NCI-H748 treated with DMSO at 0.1 percent for 48 hours (cell line): ENCODE measurements at regions not wholly inside any gene's neighbourhood (a gene's known extent, or its start where the extent isn't known, plus 50 kb on each side); places are given as distances from the start of the nearest gene placed in this dataset.

Source experiments
- DNase-seq: peaks from one replicate; lab custom pipeline; 2025; lab: John Stamatoyannopoulos, UW

DNA sequence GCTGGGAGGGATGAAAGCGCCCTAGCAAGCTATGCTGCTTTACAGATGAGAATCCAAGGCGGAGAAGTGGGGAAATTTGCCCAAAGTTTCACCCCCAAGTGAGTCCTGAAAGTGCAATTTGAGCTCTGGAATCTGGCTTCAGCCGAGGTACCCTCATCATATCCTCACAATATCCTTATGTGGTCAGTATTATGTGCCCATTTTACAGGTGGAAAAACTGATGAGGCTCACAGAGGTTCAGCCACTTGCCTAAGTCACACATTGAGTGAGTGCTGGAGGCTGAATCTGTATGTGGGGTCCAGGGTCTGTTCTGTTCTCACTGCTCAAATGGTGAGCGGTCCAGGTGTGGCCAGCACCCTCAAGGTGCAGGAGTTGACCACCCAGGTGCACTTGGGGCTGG, 85.3 kb downstream of the MATN1 start:
- no peak for DNase-seq

DNA sequence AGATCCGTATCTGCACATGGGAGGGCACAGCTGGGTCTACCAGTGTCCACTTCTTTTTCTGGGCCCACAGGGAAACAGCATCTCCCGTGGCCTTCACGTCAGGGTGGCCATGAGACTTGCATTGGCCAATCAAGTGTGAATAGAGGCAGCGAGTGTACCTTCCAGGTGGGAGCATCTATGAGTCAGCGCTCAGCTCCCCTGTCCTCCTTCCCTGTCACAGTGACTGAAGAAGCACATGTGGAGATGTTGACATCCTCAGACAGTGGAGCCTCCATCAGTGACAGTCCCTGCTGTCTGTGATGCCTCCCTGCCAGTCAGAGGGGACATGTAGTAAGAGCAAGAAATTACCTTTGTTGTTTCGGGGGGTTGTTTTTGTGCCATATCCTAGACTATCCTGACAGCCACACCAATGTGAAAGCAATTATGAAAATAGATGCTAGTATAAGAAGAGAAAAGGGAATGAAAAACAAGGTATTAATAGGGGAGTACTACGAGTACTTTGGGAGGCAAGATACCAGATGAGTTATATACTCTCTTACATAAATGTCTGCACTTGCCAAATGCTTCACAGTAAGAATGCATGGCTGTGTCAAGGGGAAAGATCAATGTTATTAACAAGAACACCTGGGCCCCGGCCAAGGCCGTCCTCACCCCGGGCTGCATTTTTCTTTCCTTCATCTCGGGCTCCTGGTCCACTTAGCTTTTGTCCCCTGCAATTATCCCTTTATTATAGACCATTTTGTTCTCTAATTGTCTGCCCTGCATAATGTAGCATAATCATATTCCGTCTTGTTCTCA, 86.0 kb downstream of the MATN1 start:
- no peak for DNase-seq

- DNase-seq = no peak
These were observed 86.8 kb downstream of the MATN1 start for GRCh38 chr1:30636621-30637020.

DNA sequence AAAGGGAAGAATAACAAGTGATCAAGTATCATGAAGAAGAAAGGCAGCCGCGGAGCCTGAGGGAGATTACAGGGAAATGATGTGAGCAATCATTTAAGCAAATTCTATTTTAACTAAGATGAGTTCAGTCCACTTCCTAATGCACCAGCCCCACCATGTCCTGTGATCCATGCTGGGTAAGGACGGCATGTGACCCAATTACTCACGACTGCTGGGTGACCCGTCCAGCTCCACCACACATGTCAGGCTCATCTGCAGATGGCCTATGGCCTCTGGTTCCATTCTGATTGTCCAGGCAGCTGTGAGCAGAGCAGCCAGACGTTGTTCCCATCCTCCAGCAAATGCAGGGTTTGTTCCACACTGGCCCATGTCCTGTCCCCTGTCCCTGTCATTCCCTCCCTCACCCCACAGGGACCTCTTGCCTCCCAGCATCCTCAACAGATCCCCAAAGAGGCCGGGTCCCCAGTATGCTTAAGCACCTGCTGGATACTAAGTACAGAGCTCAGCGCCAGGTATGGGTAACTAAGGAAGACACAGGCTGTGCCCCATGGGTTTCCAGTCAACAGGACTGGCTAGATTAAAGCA, 87.9 kb downstream of the MATN1 start:
- no peak for DNase-seq

GRCh38 chr1:30634507-30634906, 88.9 kb downstream of the MATN1 start:
- DNase-seq = no peak

- no peak for DNase-seq
These were observed 90.1 kb downstream of the MATN1 start for GRCh38 chr1:30633294-30633693.

DNA sequence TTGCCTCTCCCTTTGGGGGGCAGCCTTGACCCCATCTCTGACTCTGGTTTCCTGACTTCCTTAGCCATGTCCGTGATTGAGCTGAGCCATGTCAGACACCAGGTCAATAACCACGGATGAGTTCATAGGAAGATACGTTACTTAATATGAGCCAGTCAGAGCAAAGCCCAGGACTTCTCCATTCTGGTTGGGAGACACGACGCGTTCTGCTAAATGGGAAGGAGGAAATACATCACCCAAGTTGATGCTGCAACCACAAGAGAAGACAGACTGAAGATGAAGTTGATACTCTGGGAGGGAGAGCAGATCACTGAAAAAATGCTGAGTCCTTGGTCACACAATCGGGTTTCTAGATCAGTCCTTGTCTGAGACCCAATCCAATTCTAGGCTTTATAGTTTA, 90.9 kb downstream of the MATN1 start:
- DNase-seq = no peak

GRCh38 chr1:30631700-30632099, 91.7 kb downstream of the MATN1 start:
- DNase-seq = no peak

DNA sequence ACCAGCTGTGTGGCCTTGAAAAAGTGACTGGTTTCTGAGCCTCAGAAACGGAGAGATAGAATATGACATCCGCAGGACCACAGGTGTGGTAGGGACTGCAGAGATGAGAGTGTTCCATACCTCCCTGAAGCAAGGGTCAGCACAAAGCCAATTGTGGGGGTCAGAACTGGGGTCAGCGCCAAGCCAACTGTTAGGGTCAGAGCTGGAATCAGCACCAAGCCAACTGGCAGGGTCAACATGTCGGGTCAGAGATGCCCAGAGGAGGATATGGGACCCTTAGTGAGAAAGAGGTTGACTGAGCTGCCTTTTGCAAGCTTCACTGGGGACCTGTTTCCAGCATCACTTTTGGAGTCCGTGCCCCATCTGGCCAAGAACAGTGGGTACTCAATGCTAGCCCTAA, 93.9 kb downstream of the MATN1 start:
- DNase-seq = no peak

DNA sequence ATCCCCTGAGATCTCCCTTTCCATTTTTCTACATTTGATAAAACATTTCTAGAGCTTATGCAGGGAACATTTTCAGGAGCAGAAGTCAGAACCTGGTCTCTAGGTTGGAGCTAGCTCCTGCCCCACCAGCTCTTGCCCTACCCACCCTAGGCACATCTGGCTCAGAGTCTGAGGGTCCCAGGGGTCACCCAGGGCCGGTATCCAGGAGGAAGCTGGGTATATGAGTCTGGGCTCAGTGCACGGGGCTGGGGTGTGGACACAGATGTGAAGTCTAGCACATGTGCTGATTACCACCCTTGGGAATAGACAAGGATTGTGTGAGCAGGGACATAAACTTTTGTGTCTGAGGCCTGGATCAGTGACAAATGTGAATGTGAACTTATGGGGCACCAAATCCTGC, 95.4 kb downstream of the MATN1 start:
- no peak for DNase-seq

DNA sequence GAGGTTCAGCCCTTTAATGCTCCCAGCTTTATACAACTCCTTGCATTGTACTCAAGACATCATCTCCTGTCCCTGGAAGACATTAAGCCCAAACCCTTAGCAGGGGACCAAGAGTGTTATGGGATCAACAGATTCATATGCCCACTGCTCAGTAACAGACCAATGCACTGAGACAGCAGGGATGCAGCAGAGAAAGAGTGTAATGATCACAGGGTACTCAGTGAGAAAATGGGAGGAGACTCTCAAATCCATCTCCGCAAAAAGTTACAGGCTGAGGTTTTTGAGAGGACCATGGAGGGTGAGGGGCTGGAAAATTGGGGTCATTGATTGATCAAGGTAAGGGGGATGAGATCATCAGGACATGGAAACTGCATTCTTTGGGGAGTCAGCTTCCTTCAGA, 96.2 kb downstream of the MATN1 start:
- no peak for DNase-seq

DNA sequence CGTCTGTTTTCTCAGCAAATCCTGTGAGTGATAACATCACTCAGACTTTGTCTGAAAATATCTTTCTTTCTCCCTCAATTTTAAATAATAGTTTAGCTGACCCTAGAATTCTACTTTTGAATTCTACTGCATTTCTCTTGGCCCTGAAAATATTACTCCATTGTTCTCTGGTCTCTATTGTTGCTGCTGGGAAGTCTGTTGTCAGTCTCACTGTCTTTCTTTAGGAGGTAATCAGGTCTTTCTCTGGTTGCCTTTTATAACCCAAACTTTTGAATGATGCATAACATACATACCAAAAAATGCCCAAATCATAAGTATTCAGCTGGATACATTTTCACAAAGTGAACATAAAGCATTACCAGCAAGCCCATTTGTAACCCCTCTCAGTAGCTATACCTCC, 100.0 kb downstream of the MATN1 start:
- no peak for DNase-seq

GRCh38 chr1:30619619-30620018, 103.8 kb downstream of the MATN1 start:
- no peak for DNase-seq

GRCh38 chr1:30618335-30618747, 105.0 kb downstream of the MATN1 start:
- no peak for DNase-seq

DNA sequence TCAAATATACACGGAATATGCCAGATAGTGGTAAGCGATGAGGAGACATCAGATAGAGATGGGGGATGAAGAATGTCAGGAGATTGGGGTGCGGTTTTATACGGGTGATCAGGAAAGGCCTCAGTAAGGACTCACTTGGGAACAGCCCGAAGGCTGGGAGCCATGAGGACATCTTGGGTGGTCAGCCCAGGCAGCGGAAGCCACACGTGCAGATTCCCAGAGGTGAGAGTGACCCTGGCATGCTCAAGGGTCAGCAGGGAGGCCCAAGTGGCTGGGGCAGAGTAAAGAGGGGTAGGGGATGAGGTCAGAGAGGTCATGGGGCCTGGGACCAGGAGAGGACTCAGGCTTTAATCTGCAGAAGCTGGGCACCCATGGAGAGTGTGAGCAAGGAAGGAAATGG, 106.6 kb downstream of the MATN1 start:
- DNase-seq = no peak

DNA sequence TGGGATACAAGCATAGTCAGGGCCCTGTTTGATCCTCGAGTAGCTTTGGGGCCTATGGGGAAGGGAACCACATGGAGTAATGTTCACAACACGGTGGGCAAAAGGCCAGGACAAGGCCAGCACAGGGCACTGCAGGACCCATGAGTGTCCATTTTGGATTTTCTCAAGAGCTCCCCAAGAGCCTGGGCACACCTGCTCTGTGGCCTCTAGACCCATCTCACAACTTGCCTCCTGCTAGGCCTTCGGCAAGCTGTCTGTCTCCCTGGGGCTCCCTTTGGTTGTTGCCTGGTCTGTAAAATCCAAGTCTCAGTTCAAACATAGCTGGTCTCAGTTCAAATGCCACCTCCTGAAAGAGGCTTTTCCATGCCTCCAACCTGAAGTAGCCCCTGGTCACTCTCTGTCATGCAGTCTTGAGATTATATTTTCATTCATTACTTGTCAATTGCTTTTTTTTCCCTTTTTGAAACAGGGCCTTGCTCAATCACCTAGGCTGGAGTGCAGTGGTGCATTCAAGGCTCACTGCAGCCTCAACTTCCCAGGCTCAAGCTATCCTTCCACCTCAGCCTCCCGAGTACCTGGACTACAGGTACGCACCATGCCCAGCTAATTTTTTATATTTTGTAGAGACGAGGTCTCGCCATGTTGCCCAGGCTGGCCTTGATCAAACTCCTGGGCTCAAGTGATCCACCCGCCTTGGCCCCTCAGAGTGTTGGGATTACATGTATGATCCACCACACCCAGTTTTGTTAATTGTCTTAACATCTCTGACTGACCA, 107.4 kb downstream of the MATN1 start:
- no peak for DNase-seq

GRCh38 chr1:30615076-30615795, 108.1 kb downstream of the MATN1 start:
- no peak for DNase-seq

- DNase-seq = no peak
These were observed 110.2 kb downstream of the MATN1 start for GRCh38 chr1:30613188-30613587.

DNA sequence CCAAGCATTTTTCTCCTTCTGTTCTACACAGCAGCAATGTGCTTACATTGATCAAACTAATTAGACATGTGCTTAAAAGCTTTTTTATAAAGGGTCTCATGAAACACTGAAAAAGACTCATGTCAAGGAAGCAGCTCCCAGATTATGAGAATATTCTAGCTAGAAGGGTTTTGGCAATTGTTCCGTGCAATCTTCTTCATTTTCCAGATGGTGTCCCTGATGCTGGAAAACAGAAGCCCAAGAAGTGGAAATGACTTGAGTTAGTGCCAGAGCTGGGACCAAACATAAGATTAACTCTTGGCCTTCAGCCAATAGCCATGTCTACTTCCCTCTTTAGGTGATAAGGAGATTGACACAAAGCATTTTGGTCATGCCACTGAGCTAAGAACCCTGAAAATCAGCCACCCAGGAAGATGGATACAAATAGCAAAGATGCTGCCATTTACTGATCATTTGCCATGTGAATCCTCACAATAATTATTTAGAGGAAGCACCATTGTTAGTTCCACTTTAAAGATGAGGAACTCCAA, 110.8 kb downstream of the MATN1 start:
- no peak for DNase-seq

- DNase-seq = no peak
These were observed 111.6 kb downstream of the MATN1 start for GRCh38 chr1:30611741-30612309.

DNA sequence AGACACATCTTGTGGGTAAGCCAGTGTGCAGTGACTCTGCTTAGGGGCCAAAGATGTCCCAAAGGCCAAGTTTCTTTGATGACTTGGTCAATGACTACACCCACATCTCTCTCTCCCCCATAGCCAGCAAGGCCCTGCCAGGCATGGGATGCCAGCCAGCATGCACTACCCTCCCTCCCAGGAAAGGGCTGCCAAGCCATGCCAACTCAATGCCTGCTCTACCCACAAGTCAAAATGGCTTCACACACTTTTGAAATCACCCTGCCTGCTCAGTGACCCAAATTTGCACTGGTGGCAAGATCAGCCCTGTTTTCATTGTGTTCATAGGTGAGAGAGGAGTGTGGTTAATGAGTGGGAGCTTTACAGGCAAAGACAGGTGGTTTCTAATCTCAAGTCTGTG, 112.5 kb downstream of the MATN1 start:
- DNase-seq = no peak

GRCh38 chr1:30609999-30610345, 113.4 kb downstream of the MATN1 start:
- no peak for DNase-seq
